ENCODE measurements at regions not wholly inside any gene's neighbourhood (a gene's known extent, or its start where the extent isn't known, plus 50 kb on each side); places are given as distances from the start of the nearest gene placed in this dataset.

DNA sequence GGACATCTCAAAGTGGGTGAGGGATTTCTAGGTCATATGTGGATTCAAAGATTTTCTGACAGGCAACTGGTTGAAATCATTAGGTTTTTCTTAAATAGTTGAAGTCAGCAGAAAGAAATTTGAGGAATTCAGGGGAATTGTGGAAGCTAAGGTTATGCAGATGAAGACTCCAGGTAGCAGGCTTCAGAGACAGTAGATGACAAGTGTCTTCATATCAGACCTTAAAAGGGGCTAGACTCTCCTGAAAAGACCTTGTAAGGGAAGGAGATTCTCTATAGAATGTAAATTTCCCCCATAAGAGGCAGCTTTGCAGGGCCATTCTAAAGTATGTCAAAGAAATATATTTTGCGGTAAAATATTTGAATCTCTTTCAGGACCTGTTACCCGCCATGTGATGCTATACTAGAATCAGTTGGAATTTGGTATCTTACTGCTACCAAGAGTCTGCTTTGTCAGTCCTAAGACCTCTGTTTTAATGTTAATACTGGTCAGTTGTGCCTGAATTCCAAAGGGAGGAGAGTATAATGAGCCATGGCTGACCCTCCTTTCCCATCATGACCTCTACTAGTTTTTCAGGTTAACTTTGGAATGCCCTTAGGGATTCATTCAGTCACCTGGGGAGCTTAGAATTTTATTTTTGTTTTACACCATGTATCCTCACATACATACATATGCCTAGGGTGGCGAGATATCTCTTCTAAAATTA is 1115.5 kb upstream of the SLC10A2 start:
- H3K36me3 ChIP-seq: no peaks in the 10 kb centered on the region
- no peak overlapping the region for H3K4me3 ChIP-seq (ENCODE audit: low read depth, low read length)
- peaks cover 5% of the 10 kb centered on the region for H3K9me3 ChIP-seq (ENCODE audit: severe bottlenecking)
- H3K27me3 ChIP-seq (ENCODE audit: insufficient read depth, low read depth, severe bottlenecking): no peaks in the 10 kb centered on the region
- TF ChIP-seq, protein P1, sequence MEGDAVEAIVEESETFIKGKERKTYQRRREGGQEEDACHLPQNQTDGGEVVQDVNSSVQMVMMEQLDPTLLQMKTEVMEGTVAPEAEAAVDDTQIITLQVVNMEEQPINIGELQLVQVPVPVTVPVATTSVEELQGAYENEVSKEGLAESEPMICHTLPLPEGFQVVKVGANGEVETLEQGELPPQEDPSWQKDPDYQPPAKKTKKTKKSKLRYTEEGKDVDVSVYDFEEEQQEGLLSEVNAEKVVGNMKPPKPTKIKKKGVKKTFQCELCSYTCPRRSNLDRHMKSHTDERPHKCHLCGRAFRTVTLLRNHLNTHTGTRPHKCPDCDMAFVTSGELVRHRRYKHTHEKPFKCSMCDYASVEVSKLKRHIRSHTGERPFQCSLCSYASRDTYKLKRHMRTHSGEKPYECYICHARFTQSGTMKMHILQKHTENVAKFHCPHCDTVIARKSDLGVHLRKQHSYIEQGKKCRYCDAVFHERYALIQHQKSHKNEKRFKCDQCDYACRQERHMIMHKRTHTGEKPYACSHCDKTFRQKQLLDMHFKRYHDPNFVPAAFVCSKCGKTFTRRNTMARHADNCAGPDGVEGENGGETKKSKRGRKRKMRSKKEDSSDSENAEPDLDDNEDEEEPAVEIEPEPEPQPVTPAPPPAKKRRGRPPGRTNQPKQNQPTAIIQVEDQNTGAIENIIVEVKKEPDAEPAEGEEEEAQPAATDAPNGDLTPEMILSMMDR (IDR thresholded peaks at IDR 0.05; ENCODE audit: low read depth, low read length): no peak
- H3K27ac ChIP-seq: no peak overlapping the region
- DNase-seq: no peak

DNA sequence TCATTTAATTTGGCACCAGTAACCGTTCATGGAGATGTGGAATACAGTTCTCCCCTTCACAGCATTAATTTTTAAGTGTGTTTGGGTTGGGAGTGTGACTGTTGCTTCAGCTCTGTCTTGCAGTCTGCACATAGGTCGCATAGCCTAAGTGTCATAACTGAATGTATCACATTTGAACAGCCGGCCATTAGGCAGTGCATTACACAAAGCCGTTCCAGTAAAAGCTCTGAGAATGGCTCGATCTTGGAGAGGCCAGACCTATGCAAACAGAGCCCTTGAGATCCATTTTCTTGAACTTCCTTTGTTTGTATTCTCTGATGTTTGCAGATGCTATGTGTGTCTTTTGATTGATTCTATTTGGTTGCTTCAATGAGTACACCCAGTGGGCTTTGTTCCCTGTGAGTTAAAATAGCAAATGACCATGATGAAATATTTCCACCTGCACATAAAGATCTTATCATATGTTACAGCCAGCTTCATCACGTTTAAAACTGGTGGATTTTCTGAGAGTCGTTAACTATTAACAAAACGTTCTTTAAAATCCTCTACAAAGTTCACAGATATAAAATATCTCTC is 1104.9 kb upstream of the SLC10A2 start:
- TF ChIP-seq, protein P1 (IDR thresholded peaks at IDR 0.05; ENCODE audit: low read depth, low read length): no peak
- Histone ChIP-seq H3K36me3 (no peaks in the 10 kb centered on the region), H3K9me3 (ENCODE audit: severe bottlenecking) (no peaks in the 10 kb centered on the region), H3K27ac (no peak overlapping the region), H3K4me3 (ENCODE audit: low read depth, low read length) (no peak overlapping the region), H3K27me3 (ENCODE audit: insufficient read depth, low read depth, severe bottlenecking) (no peaks in the 10 kb centered on the region)
- DNase-seq: no peak

DNA sequence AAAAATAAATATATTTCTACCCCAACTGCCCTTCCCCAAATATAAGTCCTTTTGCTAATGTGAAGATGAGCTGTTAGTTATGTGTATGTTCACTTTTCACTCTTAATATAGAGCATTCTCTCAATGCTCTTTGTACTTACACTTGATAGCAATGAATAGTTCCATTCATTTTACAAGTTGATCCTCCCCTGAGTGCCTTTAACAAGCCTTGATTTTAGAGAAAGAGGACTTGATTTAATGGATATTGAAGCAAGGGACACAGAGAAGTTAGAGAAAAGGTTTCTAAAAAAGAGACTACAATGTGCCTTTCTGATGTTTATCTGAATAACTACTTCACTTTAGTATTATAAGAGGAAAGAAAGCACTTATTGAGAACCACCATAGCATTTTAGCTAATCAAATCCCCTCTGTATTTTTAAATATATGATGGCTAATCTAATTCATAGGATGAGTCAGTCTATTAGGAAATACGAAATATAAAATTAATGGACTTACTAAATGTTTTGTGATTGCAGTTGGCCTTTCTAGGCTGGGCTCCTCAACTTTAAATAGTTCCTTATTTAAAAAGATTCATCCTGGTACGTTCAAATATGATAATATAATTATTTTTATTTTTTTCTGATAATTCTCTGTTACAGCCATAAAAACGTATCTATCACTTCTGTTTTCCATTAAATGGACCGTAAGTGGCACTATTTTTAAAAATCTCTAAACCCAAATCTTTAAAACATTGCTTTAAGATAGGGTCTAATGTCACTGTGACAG is 1097.8 kb upstream of the SLC10A2 start:
- H3K4me3 ChIP-seq (ENCODE audit: low read depth, low read length): no peak overlapping the region
- H3K9me3 ChIP-seq (ENCODE audit: severe bottlenecking): no peaks in the 10 kb centered on the region
- TF ChIP-seq, protein P1 (IDR thresholded peaks at IDR 0.05; ENCODE audit: low read depth, low read length): no peak
- no peak for DNase-seq
- H3K36me3 ChIP-seq: no peaks in the 10 kb centered on the region
- H3K27me3 ChIP-seq (ENCODE audit: insufficient read depth, low read depth, severe bottlenecking): no peaks in the 10 kb centered on the region
- no peak overlapping the region for H3K27ac ChIP-seq

DNA sequence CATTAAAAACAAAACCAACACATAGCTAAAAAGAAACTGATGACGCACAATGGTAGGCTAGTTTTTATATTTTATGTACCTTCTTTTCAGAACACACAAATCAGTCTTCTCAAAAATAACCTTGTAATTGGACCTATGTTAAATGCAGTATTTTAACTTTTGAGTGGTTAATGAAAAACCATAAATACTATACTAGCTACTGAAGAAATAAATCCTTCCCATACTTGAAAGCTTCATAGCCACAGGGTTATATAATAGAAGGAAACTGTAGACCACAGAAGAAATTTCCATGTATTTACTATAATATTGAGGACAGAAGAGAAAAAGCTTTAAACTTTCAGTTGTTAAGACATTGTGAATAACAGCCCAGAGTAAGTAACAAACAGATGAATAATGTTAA is 1094.3 kb upstream of the SLC10A2 start:
- Histone ChIP-seq H3K27ac (no peak overlapping the region), H3K27me3 (ENCODE audit: insufficient read depth, low read depth, severe bottlenecking) (no peaks in the 10 kb centered on the region), H3K36me3 (no peaks in the 10 kb centered on the region), H3K4me3 (ENCODE audit: low read depth, low read length) (no peak overlapping the region), H3K9me3 (ENCODE audit: severe bottlenecking) (no peaks in the 10 kb centered on the region)
- DNase-seq: no peak
- TF ChIP-seq, protein P1 (IDR thresholded peaks at IDR 0.05; ENCODE audit: low read depth, low read length): no peak

DNA sequence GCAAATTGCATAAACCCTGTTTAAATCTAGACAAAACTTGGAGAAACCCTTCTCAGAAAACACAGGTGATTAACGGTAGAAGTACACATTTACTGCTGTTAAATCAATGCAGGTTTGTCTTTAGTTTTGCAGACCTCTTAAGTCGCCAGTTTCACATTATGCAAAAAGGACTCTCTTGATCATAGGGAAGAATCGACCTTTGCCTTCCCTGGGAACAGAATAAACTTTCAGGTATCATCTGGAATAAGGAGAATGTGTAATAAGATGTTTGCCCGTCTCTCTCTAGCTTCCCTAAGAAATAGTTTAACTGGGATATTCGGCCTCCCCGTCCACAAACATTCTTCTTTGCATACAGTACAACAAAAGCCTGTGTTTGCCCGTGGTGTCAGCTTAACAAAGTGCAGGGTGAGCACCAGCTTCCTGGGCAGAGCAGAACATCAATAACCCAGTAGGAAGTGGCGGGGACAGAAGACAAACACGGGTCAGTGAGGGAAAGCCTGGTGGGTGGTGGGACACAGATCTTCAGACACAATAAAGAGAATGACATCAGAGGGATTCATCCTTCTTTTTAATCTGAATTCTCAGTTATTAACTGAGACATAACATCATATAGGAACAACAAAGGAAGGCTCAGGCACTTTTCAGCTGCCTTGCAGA is 1077.7 kb upstream of the SLC10A2 start:
- TF ChIP-seq, protein P1 (IDR thresholded peaks at IDR 0.05; ENCODE audit: low read depth, low read length): no peak
- Histone ChIP-seq H3K27ac (no peak overlapping the region), H3K9me3 (ENCODE audit: severe bottlenecking) (no peaks in the 10 kb centered on the region), H3K36me3 (no peaks in the 10 kb centered on the region), H3K4me3 (ENCODE audit: low read depth, low read length) (no peak overlapping the region), H3K27me3 (ENCODE audit: insufficient read depth, low read depth, severe bottlenecking) (no peaks in the 10 kb centered on the region)
- DNase-seq: no peak
